ENCODE measurements at regions not wholly inside any gene's neighbourhood (a gene's known extent, or its start where the extent isn't known, plus 50 kb on each side); places are given as distances from the start of the nearest gene placed in this dataset.

- TF ChIP-seq, protein P1, sequence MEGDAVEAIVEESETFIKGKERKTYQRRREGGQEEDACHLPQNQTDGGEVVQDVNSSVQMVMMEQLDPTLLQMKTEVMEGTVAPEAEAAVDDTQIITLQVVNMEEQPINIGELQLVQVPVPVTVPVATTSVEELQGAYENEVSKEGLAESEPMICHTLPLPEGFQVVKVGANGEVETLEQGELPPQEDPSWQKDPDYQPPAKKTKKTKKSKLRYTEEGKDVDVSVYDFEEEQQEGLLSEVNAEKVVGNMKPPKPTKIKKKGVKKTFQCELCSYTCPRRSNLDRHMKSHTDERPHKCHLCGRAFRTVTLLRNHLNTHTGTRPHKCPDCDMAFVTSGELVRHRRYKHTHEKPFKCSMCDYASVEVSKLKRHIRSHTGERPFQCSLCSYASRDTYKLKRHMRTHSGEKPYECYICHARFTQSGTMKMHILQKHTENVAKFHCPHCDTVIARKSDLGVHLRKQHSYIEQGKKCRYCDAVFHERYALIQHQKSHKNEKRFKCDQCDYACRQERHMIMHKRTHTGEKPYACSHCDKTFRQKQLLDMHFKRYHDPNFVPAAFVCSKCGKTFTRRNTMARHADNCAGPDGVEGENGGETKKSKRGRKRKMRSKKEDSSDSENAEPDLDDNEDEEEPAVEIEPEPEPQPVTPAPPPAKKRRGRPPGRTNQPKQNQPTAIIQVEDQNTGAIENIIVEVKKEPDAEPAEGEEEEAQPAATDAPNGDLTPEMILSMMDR (IDR thresholded peaks at IDR 0.05; ENCODE audit: control extremely low read depth, extremely low read depth, low read depth, missing control alignments): no peak
- DNase-seq (ENCODE audit: extremely low spot score): no peak
- ChIA-PET CTCF (interaction anchor here (1.4 to 2.3 kb wide), 3 partner anchors 9 kb away, joined by 3 to 8 read pairs (median 5); no protein-coding TSS in a partner anchor), POLR2A (no interaction called here)
Measured at GRCh38 chr7:25845464-25845863, 306.5 kb upstream of the NFE2L3 start.

GRCh38 chr7:25846722-25847121, 305.3 kb upstream of the NFE2L3 start:
- TF ChIP-seq, protein P1 (IDR thresholded peaks at IDR 0.05; ENCODE audit: control extremely low read depth, extremely low read depth, low read depth, missing control alignments): no peak
- CTCF ChIA-PET: interaction anchor here (1.1 to 3.2 kb wide), 9 partner anchors 7 to 282 kb away, joined by 3 to 8 read pairs (median 3); no protein-coding TSS in a partner anchor
- DNase-seq (ENCODE audit: extremely low spot score): no peak
- POLR2A ChIA-PET: no interaction called here

DNA sequence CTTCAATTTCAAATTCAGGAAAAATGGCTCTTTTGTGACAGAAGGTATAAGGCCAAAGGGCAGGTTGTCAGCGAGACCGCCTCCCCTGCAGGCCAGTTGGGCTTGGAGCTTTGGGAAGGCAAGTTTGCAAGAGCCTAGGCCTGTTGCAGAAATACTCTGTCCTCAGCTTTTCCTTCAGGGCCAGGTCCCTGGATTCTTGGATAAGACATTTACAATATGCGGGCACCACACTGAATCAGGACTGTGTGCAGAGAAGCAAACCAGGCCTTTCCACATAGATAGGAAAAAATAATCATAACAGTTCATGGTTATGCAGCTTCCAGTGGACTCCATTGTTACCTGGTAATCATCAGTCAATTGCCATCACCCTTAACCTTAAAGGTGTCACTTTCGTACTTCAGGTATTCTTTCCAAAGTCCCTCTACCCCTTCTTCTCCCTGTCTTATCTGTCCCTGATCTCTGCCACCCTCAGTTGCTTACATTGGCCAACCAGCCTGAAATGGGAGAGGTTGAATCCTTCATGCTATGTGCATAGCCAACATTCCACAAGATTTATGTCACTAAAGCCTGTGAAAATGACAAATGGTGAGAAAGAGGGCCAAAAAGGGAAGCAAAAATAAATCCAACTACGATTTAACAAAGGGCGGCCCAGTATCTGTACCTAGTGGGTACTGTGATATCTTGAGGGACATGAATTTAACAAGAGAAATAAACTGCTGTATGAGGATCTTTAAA, 304.5 kb upstream of the NFE2L3 start:
- ChIA-PET CTCF (interaction anchor here (1.1 to 3.2 kb wide), 12 partner anchors 9 to 587 kb away, joined by 3 to 8 read pairs (median 4); no protein-coding TSS in a partner anchor), POLR2A (no interaction called here)
- TF ChIP-seq, protein P1 (IDR thresholded peaks at IDR 0.05; ENCODE audit: control extremely low read depth, extremely low read depth, low read depth, missing control alignments): no peak
- DNase-seq (ENCODE audit: extremely low spot score): no peak

DNA sequence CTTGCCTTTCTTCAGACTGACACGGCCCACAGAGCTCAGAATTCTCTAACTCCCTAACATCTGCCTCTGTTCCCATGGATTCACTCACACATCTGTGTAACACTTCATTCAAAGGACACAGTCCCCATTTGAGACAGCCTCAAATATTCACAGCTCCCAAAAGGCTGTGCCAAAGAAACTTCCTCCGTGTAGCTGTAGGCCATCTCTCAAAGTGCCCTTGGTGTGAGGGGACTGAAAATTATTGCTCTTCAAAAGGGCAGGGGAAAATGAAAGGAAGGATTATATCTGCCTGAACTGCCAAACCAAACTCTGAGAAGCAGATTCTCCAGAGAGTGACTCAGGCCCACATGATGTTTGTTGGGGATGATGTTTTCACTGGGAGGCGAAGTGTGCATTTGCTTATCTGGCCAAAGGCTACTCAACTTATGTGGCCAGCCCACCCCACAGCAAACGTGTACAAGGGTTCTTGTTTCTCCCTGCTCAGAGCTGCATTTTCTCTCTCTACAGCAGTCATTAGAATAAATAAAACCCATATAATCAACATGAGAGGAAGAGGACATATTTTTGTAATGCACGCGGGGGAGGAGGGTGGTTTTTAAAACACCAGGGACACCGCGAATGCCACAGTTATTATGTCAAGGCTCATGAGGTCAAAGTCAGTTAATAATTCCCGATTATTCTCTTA, 302.4 kb upstream of the NFE2L3 start:
- TF ChIP-seq, protein P1 (IDR thresholded peaks at IDR 0.05; ENCODE audit: control extremely low read depth, extremely low read depth, low read depth, missing control alignments): no peak
- CTCF ChIA-PET: interaction anchor here (1.2 to 3.2 kb wide), 5 partner anchors 11 to 593 kb away, joined by 3 to 8 read pairs (median 5); no protein-coding TSS in a partner anchor
- POLR2A ChIA-PET: no interaction called here
- no peak for DNase-seq (ENCODE audit: extremely low spot score)

GRCh38 chr7:25850216-25850615, 301.8 kb upstream of the NFE2L3 start:
- ChIA-PET POLR2A (no interaction called here), CTCF (interaction anchor here (1.2 to 3.5 kb wide), 2 partner anchors 284 to 594 kb away, joined by 3 to 24 read pairs; no protein-coding TSS in a partner anchor)
- DNase-seq (ENCODE audit: extremely low spot score): no peak
- TF ChIP-seq, protein P1 (IDR thresholded peaks at IDR 0.05; ENCODE audit: control extremely low read depth, extremely low read depth, low read depth, missing control alignments): no peak

DNA sequence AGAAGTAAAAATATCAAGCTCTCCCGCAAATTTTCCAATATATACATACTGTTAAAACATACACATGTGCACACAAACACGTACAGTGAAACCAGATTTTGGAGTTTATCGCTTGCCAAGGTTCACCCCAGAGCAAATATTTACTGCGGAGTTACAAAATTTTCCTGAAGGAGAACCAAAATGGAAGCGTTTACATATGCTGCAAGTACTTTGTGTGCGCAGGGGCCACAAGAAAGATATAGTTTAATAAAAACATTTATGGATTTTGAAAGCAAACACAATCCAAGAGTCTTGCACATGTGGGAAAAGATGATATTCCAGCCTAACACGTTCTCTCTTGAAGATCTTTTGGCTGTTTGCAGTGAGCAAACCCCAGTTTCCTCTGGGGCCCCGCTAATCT, 301.3 kb upstream of the NFE2L3 start:
- no peak for DNase-seq (ENCODE audit: extremely low spot score)
- ChIA-PET POLR2A (no interaction called here), CTCF (interaction anchor here (1.2 to 3.5 kb wide), 7 partner anchors 10 to 1233 kb away, joined by 3 to 24 read pairs (median 3); no protein-coding TSS in a partner anchor)
- TF ChIP-seq, protein P1 (IDR thresholded peaks at IDR 0.05; ENCODE audit: control extremely low read depth, extremely low read depth, low read depth, missing control alignments): no peak

Measured in GM10248 (cell line).